ENCODE measurements at regions not wholly inside any gene's neighbourhood (a gene's known extent, or its start where the extent isn't known, plus 50 kb on each side); places are given as distances from the start of the nearest gene placed in this dataset.

GRCh38 chr22:34038801-34039555 lies 118.7 kb upstream of the LARGE1 start:
- no peak overlapping the region for H2BK15ac ChIP-seq (ENCODE audit: low read depth, poor library complexity, severe bottlenecking)
- WGBS = 65% methylated on average over 11 of the region's 11 CpGs
- H2AK5ac ChIP-seq (ENCODE audit: low read length, severe bottlenecking) = no peak overlapping the region
- no peak overlapping the region for H3K14ac ChIP-seq (ENCODE audit: low read length in 2 of 2)
- no peak overlapping the region for H3K9ac ChIP-seq (ENCODE audit: low read length)
- no peaks in the 10 kb centered on the region for H3K79me1 ChIP-seq (replicated peaks; ENCODE audit: low read length, poor library complexity, severe bottlenecking)
- H4K91ac ChIP-seq (ENCODE audit: low read length) = no peak overlapping the region
- H2BK120ac ChIP-seq (ENCODE audit: low read depth, low read length) = no peak overlapping the region
- no peak overlapping the region for H3K27ac ChIP-seq (ENCODE audit: low read length, poor library complexity, severe bottlenecking)
- H3K36me3 ChIP-seq (ENCODE audit: control insufficient read depth in 1 of 2, insufficient read depth in 2 of 2, low read depth in 1 of 2, low read length in 2 of 2) = no peaks in the 10 kb centered on the region
- H2BK5ac ChIP-seq (ENCODE audit: low read depth, low read length, poor library complexity, severe bottlenecking) = no peak overlapping the region
- no peak overlapping the region for H2AFZ ChIP-seq (ENCODE audit: low read depth, low read length)
- no peak overlapping the region for H3K23ac ChIP-seq (ENCODE audit: low read length in 2 of 2)
- H3K27me3 ChIP-seq (ENCODE audit: control insufficient read depth in 1 of 2, insufficient read depth in 1 of 2, low read length in 2 of 2) = no peaks in the 10 kb centered on the region
- H3K4me1 ChIP-seq (ENCODE audit: control insufficient read depth, insufficient read depth, low read depth, low read length) = no peaks in the 10 kb centered on the region
- H3K9me3 ChIP-seq (ENCODE audit: control insufficient read depth, low read length) = no peaks in the 10 kb centered on the region
- no peak overlapping the region for H3K4ac ChIP-seq (ENCODE audit: low read depth in 1 of 2, low read length in 2 of 2)
- no peak overlapping the region for H3K18ac ChIP-seq (ENCODE audit: low read depth in 1 of 2, low read length in 2 of 2)
- no peak overlapping the region for H2BK12ac ChIP-seq (ENCODE audit: low read length in 2 of 2)
- DNase-seq = no peak
- H3K4me2 ChIP-seq (ENCODE audit: low read length, poor library complexity, severe bottlenecking) = no peak overlapping the region
- H4K8ac ChIP-seq (ENCODE audit: low read length) = no peak overlapping the region
- no peak overlapping the region for H3K4me3 ChIP-seq (ENCODE audit: insufficient read depth in 1 of 2, low read depth in 1 of 2, low read length in 2 of 2)

GRCh38 chr22:34045311-34045710 lies 125.0 kb upstream of the LARGE1 start:
- no peaks in the 10 kb centered on the region for H3K27me3 ChIP-seq (ENCODE audit: control insufficient read depth in 1 of 2, insufficient read depth in 1 of 2, low read length in 2 of 2)
- H2AK5ac ChIP-seq (ENCODE audit: low read length, severe bottlenecking) = no peak overlapping the region
- no peak overlapping the region for H3K4me3 ChIP-seq (ENCODE audit: insufficient read depth in 1 of 2, low read depth in 1 of 2, low read length in 2 of 2)
- H3K14ac ChIP-seq (ENCODE audit: low read length in 2 of 2) = no peak overlapping the region
- WGBS = 80% methylated on average over 1 of the region's 4 CpGs
- no peak for DNase-seq
- H3K79me1 ChIP-seq (replicated peaks; ENCODE audit: low read length, poor library complexity, severe bottlenecking) = no peaks in the 10 kb centered on the region
- H2BK12ac ChIP-seq (ENCODE audit: low read length in 2 of 2) = no peak overlapping the region
- no peak overlapping the region for H2BK120ac ChIP-seq (ENCODE audit: low read depth, low read length)
- H2AFZ ChIP-seq (ENCODE audit: low read depth, low read length) = no peak overlapping the region
- H3K4me1 ChIP-seq (ENCODE audit: control insufficient read depth, insufficient read depth, low read depth, low read length) = no peaks in the 10 kb centered on the region
- no peak overlapping the region for H2BK15ac ChIP-seq (ENCODE audit: low read depth, poor library complexity, severe bottlenecking)
- H4K91ac ChIP-seq (ENCODE audit: low read length) = no peak overlapping the region
- H3K9me3 ChIP-seq (ENCODE audit: control insufficient read depth, low read length) = no peaks in the 10 kb centered on the region
- no peak overlapping the region for H3K9ac ChIP-seq (ENCODE audit: low read length)
- no peak overlapping the region for H3K4me2 ChIP-seq (ENCODE audit: low read length, poor library complexity, severe bottlenecking)
- H4K8ac ChIP-seq (ENCODE audit: low read length) = no peak overlapping the region
- H3K23ac ChIP-seq (ENCODE audit: low read length in 2 of 2) = no peak overlapping the region
- H3K18ac ChIP-seq (ENCODE audit: low read depth in 1 of 2, low read length in 2 of 2) = no peak overlapping the region
- no peak overlapping the region for H3K27ac ChIP-seq (ENCODE audit: low read length, poor library complexity, severe bottlenecking)
- H3K4ac ChIP-seq (ENCODE audit: low read depth in 1 of 2, low read length in 2 of 2) = no peak overlapping the region
- no peak overlapping the region for H2BK5ac ChIP-seq (ENCODE audit: low read depth, low read length, poor library complexity, severe bottlenecking)
- no peaks in the 10 kb centered on the region for H3K36me3 ChIP-seq (ENCODE audit: control insufficient read depth in 1 of 2, insufficient read depth in 2 of 2, low read depth in 1 of 2, low read length in 2 of 2)

GRCh38 chr22:34055525-34056200 lies 135.4 kb upstream of the LARGE1 start:
- WGBS = 19% methylated on average over 3 of the region's 3 CpGs
- no peak overlapping the region for H3K4me2 ChIP-seq (ENCODE audit: low read length, poor library complexity, severe bottlenecking)

GRCh38 chr22:34057726-34058125 lies 137.4 kb upstream of the LARGE1 start:
- Histone ChIP-seq H3K23ac (ENCODE audit: low read length in 2 of 2) (no peak overlapping the region), H3K4ac (ENCODE audit: low read depth in 1 of 2, low read length in 2 of 2) (no peak overlapping the region), H3K27me3 (ENCODE audit: control insufficient read depth in 1 of 2, insufficient read depth in 1 of 2, low read length in 2 of 2) (no peaks in the 10 kb centered on the region), H3K79me1 (replicated peaks; ENCODE audit: low read length, poor library complexity, severe bottlenecking) (no peaks in the 10 kb centered on the region), H2BK5ac (ENCODE audit: low read depth, low read length, poor library complexity, severe bottlenecking) (no peak overlapping the region), H2AK5ac (ENCODE audit: low read length, severe bottlenecking) (no peak overlapping the region), H2BK12ac (ENCODE audit: low read length in 2 of 2) (no peak overlapping the region), H2BK120ac (ENCODE audit: low read depth, low read length) (no peak overlapping the region), H3K14ac (ENCODE audit: low read length in 2 of 2) (no peak overlapping the region), H4K8ac (ENCODE audit: low read length) (no peak overlapping the region), H3K9me3 (ENCODE audit: control insufficient read depth, low read length) (peaks cover 15% of the 10 kb centered on the region), H3K4me2 (ENCODE audit: low read length, poor library complexity, severe bottlenecking) (no peak overlapping the region), H2BK15ac (ENCODE audit: low read depth, poor library complexity, severe bottlenecking) (no peak overlapping the region), H3K27ac (ENCODE audit: low read length, poor library complexity, severe bottlenecking) (no peak overlapping the region), H3K9ac (ENCODE audit: low read length) (no peak overlapping the region), H3K18ac (ENCODE audit: low read depth in 1 of 2, low read length in 2 of 2) (no peak overlapping the region), H3K4me1 (ENCODE audit: control insufficient read depth, insufficient read depth, low read depth, low read length) (no peaks in the 10 kb centered on the region), H2AFZ (ENCODE audit: low read depth, low read length) (no peak overlapping the region), H3K4me3 (ENCODE audit: insufficient read depth in 1 of 2, low read depth in 1 of 2, low read length in 2 of 2) (no peak overlapping the region), H3K36me3 (ENCODE audit: control insufficient read depth in 1 of 2, insufficient read depth in 2 of 2, low read depth in 1 of 2, low read length in 2 of 2) (no peaks in the 10 kb centered on the region), H4K91ac (ENCODE audit: low read length) (no peak overlapping the region)
- no peak for DNase-seq
- WGBS = 59% methylated on average over 4 of the region's 4 CpGs

More at GRCh38 chr22:34055525-34056200, 135.4 kb upstream of the LARGE1 start:
- no peak overlapping the region for H2BK12ac ChIP-seq (ENCODE audit: low read length in 2 of 2)
- peak; percentile 5 for DNase-seq
- H3K14ac ChIP-seq (ENCODE audit: low read length in 2 of 2) = no peak overlapping the region
- H2BK15ac ChIP-seq (ENCODE audit: low read depth, poor library complexity, severe bottlenecking) = no peak overlapping the region
- H3K4ac ChIP-seq (ENCODE audit: low read depth in 1 of 2, low read length in 2 of 2) = no peak overlapping the region
- no peak overlapping the region for H3K18ac ChIP-seq (ENCODE audit: low read depth in 1 of 2, low read length in 2 of 2)
- H2BK120ac ChIP-seq (ENCODE audit: low read depth, low read length) = no peak overlapping the region
- peaks cover 14% of the 10 kb centered on the region for H3K9me3 ChIP-seq (ENCODE audit: control insufficient read depth, low read length)
- H3K27ac ChIP-seq (ENCODE audit: low read length, poor library complexity, severe bottlenecking) = no peak overlapping the region
- no peaks in the 10 kb centered on the region for H3K4me1 ChIP-seq (ENCODE audit: control insufficient read depth, insufficient read depth, low read depth, low read length)
- H3K27me3 ChIP-seq (ENCODE audit: control insufficient read depth in 1 of 2, insufficient read depth in 1 of 2, low read length in 2 of 2) = no peaks in the 10 kb centered on the region
- H2AK5ac ChIP-seq (ENCODE audit: low read length, severe bottlenecking) = no peak overlapping the region
- no peaks in the 10 kb centered on the region for H3K36me3 ChIP-seq (ENCODE audit: control insufficient read depth in 1 of 2, insufficient read depth in 2 of 2, low read depth in 1 of 2, low read length in 2 of 2)
- no peak overlapping the region for H2AFZ ChIP-seq (ENCODE audit: low read depth, low read length)
- no peaks in the 10 kb centered on the region for H3K79me1 ChIP-seq (replicated peaks; ENCODE audit: low read length, poor library complexity, severe bottlenecking)
- no peak overlapping the region for H4K8ac ChIP-seq (ENCODE audit: low read length)
- no peak overlapping the region for H3K23ac ChIP-seq (ENCODE audit: low read length in 2 of 2)
- H2BK5ac ChIP-seq (ENCODE audit: low read depth, low read length, poor library complexity, severe bottlenecking) = no peak overlapping the region
- H3K4me3 ChIP-seq (ENCODE audit: insufficient read depth in 1 of 2, low read depth in 1 of 2, low read length in 2 of 2) = no peak overlapping the region
- no peak overlapping the region for H4K91ac ChIP-seq (ENCODE audit: low read length)
- H3K9ac ChIP-seq (ENCODE audit: low read length) = no peak overlapping the region

All from mesenchymal stem cell (in vitro differentiated cells and primary cell).